ENCODE measurements at regions not wholly inside any gene's neighbourhood (a gene's known extent, or its start where the extent isn't known, plus 50 kb on each side); places are given as distances from the start of the nearest gene placed in this dataset.

DNA sequence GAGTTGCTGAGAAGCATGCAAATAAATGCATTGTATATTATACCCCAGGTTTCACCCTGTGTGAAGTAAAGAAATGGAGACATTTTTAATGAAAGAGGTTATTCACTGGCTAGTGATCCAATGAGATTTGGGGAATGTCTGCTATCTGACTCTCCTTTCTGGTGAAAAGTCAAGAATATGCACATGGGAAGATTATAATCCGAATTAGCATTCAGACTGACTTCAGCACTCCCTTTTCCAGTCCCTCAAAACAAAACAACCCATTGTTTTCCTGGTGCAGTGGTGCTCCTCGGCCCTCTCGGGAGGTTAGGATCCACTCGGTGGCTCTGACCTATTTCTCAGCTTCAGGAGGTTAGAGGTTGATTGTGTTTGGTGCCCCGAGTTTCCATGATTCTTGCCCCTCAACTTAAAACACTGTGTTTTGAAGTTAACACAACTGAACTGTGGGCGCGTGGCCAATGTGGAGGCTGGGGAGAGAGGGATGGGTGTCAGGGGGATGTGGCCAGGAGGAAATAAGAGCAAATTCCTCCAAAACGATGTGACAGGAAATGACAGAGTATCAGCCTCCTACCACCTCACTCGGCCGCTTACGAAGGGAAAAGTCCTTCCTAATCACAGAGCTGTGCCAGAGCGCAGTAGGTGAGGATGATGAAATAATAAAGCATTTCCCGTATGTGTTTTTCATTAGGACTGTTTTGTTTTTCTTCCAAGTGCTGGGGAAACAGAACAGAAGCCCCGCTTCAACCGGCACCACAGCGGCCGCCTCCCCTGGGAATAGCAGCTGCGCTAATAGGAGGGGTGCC lies 440.1 kb downstream of the MTX2 start:
- Mint-ChIP-seq H3K4me1 (no peaks in the 10 kb centered on the region), H3K36me3 (no peaks in the 10 kb centered on the region), H3K27ac (peak overlapping the region in 1 of 6 donors; percentile 35)

DNA sequence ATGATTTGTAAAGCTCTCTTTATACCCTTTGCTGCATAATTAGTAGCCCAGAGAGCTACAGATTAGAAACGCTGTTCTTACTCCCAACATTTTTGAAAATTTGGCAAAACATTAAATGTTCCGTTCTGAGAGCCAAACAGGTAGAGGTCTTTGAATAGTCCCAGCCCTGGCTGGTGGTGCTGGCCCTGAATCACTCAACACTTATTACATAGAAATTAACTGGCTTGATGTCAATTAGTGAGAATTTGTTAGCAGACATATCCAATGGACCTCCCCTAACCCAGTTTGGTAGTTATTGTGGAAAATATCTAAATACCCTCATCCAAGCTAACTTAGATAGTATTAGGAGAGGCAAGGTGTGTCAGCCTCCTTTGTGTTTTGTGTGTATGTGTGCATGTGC lies 440.7 kb downstream of the MTX2 start:
- Mint-ChIP-seq H3K4me1 (no peaks in the 10 kb centered on the region), H3K27me3 (peaks cover 18 to 27% (median 21%) of the 10 kb centered on the region in 3 donors), H3K4me3 (no peak overlapping the region), H3K27ac (no peak overlapping the region), H3K9me3 (peaks cover 0 to 3% (median 0%) of the 10 kb centered on the region in 7 donors), H3K36me3 (no peaks in the 10 kb centered on the region)
- no peak for DNase-seq
- no peak for ATAC-seq (ENCODE audit: low read depth in 2 of 2)

More for the DNA sequence above, 440.1 kb downstream of the MTX2 start:
- DNase-seq (no peak), ATAC-seq (ENCODE audit: low read depth in 2 of 2) (no peak)
- H3K4me3 Mint-ChIP-seq = no peak overlapping the region
- H3K27me3 Mint-ChIP-seq = peaks cover 18 to 26% (median 18%) of the 10 kb centered on the region in 3 donors
- peaks cover 0 to 3% (median 0%) of the 10 kb centered on the region in 7 donors for H3K9me3 Mint-ChIP-seq

DNA sequence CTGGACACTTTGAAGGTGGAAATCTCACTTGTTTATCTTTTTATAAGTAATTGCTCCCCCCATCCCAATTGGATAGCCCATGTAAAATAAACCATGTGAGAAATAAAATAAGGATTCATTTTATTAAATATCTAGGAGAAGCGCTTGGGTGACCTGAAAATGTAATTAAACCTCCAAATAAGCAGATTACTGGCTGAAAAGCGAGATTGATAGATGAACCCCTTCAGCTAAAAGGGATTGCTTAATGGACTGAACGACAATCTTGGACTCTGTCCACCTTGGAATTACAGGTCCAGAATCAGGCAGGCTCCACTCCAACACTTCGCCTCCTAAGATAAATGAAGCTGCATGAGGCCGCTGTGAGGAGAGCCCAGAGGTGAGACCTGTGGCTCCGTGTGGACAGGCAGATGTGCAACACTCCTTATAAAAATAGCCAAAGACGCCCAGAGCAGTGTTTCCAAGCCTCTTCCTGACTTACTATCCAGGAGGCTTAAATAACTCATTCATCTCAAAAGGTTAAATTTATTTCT lies 441.5 kb downstream of the MTX2 start:
- Mint-ChIP-seq H3K4me3 (no peak overlapping the region), H3K27me3 (peaks cover 18 to 27% (median 21%) of the 10 kb centered on the region in 3 donors), H3K36me3 (no peaks in the 10 kb centered on the region), H3K9me3 (peaks cover 0 to 3% (median 0%) of the 10 kb centered on the region in 7 donors), H3K27ac (no peak overlapping the region), H3K4me1 (no peaks in the 10 kb centered on the region)
- ATAC-seq (ENCODE audit: low read depth in 2 of 2) (no peak), DNase-seq (no peak)

DNA sequence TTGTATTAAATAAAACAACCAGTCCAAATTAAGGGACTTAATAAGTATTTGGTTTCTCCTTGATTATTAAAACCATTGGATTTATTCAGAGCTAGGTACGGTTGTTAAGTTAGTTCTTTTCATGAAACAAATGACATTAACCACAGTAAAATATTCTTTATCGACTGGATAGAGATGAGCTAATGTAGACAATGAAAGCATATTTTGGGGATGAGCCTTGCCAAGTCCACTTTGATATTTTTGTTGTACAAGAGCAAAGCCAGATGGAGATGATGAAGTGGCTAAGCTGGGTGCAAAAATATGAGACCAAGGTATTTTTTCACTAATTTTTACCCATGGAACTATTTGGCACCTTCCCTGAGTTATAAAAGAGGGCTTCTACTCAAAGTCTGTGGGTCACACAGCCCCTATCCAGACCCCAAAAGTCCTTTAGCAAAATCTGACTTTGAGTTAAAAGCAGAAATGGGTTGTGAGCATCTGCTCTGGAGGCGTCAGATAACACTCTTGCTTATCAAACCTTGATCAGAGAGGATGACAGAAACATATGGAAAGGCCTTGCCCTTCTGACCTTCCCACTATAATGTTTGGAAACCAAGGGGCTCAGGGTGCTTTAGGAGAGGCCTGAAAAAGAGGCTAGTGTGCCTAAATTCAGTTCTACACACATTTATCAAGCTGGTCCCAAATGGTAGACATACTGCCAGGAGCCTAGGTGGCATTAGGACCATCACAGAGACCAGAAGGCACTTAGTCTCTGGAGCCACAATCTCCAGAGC lies 456.8 kb downstream of the MTX2 start:
- peaks cover 0 to 11% (median 0%) of the 10 kb centered on the region in 7 donors for H3K9me3 Mint-ChIP-seq
- no peaks in the 10 kb centered on the region for H3K4me1 Mint-ChIP-seq
- no peaks in the 10 kb centered on the region for H3K36me3 Mint-ChIP-seq
- H3K27me3 Mint-ChIP-seq = peaks cover 0 to 8% (median 7%) of the 10 kb centered on the region in 3 donors
- no peak overlapping the region for H3K27ac Mint-ChIP-seq
- DNase-seq (no peak), ATAC-seq (ENCODE audit: low read depth in 2 of 2) (no peak)
- H3K4me3 Mint-ChIP-seq = no peak overlapping the region

DNA sequence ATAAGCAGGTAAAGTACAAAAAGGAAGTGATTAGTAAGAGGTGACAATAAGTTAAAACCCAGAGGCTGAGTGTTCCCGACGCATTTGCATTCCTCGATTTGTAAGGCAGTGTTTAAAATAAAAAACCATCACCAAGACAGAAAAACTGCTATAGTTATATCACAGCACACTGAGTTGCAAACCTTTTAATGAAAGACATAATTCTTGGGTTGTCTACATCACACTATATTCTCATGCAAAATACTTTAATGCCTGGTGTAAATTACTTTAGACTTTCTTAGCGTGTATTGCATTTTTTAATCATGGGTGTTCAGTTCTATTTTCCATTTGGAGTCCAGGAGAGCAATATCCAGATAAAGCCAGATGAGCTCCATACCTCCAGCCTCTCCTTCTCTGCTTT lies 458.5 kb downstream of the MTX2 start:
- DNase-seq (no peak), ATAC-seq (ENCODE audit: low read depth in 2 of 2) (no peak)
- no peak overlapping the region for H3K4me3 Mint-ChIP-seq
- H3K27me3 Mint-ChIP-seq = no peaks in the 10 kb centered on the region
- no peaks in the 10 kb centered on the region for H3K36me3 Mint-ChIP-seq
- peaks cover 0 to under 1% (median 0%) of the 10 kb centered on the region in 7 donors for H3K9me3 Mint-ChIP-seq
- H3K4me1 Mint-ChIP-seq = no peaks in the 10 kb centered on the region
- no peak overlapping the region for H3K27ac Mint-ChIP-seq

DNA sequence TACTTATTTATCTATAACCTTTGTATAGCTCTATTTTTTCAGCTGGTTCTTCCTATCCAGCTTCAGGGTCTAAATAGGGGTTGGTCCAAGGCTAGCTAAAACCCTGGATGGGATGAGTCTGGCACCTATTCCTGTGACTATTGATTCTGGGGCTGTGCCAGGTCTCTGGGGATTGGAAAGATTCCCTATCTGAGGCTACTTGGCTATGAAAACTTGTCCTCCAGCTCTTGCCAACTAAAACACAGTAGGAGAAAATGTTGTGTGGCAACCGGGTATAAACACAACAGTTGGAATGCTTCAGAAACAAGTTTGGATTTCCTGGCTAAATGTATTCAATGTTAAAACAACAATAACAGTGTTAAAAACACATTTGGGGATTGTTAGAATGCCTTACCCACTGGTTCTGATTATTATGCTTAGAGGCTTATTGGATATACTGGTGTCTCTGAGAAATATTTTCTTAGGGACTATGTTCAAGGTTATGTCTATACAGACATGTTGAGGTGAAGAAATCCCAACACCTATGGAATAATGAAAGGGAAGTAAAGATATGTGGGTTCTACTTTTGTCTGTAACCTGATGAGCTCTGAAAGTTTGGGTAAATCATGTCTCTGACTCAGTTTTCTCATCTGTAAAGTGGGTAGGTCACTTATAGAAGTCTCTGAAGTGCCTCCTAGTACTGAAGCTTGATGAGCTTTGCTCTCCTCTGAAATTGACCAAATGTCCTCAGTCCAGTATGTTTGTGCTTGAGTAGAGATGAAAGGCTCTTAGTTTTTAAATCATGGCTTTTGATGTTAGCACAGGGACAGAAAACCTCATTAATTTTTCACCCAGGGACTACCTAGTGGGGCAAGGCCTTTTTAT lies 460.7 kb downstream of the MTX2 start:
- Mint-ChIP-seq H3K4me3 (no peak overlapping the region), H3K27me3 (no peaks in the 10 kb centered on the region), H3K27ac (no peak overlapping the region), H3K4me1 (no peaks in the 10 kb centered on the region), H3K9me3 (no peaks in the 10 kb centered on the region), H3K36me3 (no peaks in the 10 kb centered on the region)
- ATAC-seq (ENCODE audit: low read depth in 2 of 2) (no peak), DNase-seq (no peak)

DNA sequence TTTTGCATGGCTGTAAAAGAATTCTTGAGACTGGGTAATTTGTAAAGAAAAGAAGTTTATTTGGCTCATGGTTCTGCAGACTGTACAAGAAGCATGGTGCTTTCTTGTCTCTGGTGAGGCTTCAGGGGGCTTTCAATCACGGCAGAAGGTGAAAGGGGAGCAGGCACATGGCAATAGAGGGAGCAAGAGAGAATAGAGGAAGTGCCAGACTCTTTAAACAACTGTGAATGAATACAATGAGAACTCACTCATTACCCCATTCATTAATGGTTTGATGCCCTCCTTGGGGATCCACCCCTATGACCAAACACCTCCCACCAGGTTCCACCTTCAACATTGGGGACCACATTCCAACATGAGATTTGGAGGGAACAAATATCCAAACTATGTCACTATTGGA lies 463.5 kb downstream of the MTX2 start:
- no peak overlapping the region for H3K4me3 Mint-ChIP-seq
- no peak for ATAC-seq (ENCODE audit: low read depth in 2 of 2)

DNA sequence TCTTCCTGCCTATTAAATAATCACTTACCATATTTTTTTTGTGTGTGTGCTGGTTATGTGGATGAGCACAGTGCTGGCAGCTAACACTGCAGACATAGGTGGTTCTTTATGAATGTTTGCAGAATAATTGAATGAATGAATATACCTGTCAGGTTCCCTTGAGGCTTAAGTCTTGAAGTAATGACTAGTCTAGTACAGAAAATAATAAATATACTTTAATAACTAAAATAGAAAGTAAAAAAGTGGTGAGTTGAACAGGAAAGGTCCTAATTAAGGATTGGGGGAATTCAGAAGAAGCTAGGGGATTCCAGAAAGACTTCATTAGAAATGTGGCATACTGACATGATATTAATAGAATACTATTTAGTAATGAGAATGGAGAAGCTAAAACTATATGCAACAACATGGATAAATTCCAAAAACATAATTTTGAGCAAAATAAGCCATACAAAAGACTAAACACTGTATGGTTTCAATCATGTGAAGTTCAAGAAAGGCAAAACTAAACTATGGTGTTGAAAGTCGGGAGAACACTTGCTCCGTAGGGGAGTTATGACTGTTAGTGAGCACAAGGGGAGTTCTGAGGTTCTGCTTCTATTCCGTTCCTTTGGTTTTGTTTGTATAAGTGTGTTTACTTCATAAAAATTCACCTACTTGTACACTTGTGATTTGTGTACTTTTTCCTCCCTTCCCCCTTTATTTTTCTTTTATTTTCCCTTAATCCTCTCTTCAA lies 464.6 kb downstream of the MTX2 start:
- H3K27me3 Mint-ChIP-seq = peaks cover 0 to 11% (median 0%) of the 10 kb centered on the region in 3 donors
- H3K27ac Mint-ChIP-seq = no peak overlapping the region
- H3K36me3 Mint-ChIP-seq = no peaks in the 10 kb centered on the region
- no peak overlapping the region for H3K4me3 Mint-ChIP-seq
- no peaks in the 10 kb centered on the region for H3K9me3 Mint-ChIP-seq
- no peak for DNase-seq
- ATAC-seq (ENCODE audit: low read depth in 2 of 2) = no peak
- H3K4me1 Mint-ChIP-seq = no peaks in the 10 kb centered on the region

More for the DNA sequence above, 463.5 kb downstream of the MTX2 start:
- DNase-seq = no peak
- H3K27ac Mint-ChIP-seq = no peak overlapping the region
- H3K9me3 Mint-ChIP-seq = no peaks in the 10 kb centered on the region
- no peaks in the 10 kb centered on the region for H3K4me1 Mint-ChIP-seq
- no peaks in the 10 kb centered on the region for H3K36me3 Mint-ChIP-seq
- peaks cover 0 to under 1% (median 0%) of the 10 kb centered on the region in 3 donors for H3K27me3 Mint-ChIP-seq

DNA sequence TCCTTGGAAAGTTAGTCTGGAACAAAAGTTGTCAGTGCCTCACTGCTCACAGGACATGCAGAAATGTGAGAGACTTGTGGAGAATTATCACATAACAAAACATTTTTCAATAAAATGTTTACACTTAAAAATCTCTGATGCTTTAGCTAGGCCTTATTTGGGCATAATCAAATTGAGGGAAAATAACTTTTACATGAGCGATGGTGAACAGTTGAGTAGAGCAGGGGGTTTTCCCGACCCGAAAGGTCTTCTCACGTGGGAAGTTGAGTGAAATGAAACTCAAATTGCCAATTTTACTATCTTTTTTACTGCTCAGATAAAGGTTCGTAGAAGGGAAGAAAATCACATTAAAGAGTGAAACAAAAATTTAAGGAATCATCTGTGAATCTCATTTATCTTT lies 465.6 kb downstream of the MTX2 start:
- DNase-seq (no peak), ATAC-seq (ENCODE audit: low read depth in 2 of 2) (no peak)
- no peaks in the 10 kb centered on the region for H3K4me1 Mint-ChIP-seq
- H3K4me3 Mint-ChIP-seq = no peak overlapping the region
- H3K27ac Mint-ChIP-seq = no peak overlapping the region
- no peaks in the 10 kb centered on the region for H3K9me3 Mint-ChIP-seq
- H3K27me3 Mint-ChIP-seq = peaks cover 0 to 11% (median 0%) of the 10 kb centered on the region in 3 donors
- no peaks in the 10 kb centered on the region for H3K36me3 Mint-ChIP-seq

DNA sequence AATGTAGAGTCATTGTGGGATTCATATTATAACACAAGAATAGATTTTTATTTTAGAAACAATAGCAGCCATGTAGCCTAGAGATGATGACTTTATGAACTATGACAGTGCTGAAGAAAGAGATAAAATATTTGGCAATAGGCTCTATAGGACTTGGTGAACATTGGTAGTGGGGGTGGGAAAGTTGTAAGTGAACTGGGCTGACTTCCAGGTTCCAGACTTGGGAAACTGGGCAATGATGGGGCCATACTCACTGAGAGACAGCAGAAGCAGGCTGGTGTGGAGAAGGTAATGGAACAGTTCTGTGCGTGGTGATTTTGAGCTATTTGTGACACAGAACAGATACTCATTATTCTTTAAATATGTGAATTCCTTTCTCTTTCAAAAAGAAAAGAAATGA lies 470.3 kb upstream of the HNRNPA3 start:
- no peak for ATAC-seq (ENCODE audit: low read depth in 2 of 2)
- Mint-ChIP-seq H3K4me3 (no peak overlapping the region), H3K9me3 (peaks cover 0 to 4% (median 0%) of the 10 kb centered on the region in 7 donors), H3K27ac (no peak overlapping the region), H3K4me1 (no peaks in the 10 kb centered on the region), H3K27me3 (peaks cover 0 to 25% (median 15%) of the 10 kb centered on the region in 3 donors), H3K36me3 (no peaks in the 10 kb centered on the region)
- DNase-seq = no peak

DNA sequence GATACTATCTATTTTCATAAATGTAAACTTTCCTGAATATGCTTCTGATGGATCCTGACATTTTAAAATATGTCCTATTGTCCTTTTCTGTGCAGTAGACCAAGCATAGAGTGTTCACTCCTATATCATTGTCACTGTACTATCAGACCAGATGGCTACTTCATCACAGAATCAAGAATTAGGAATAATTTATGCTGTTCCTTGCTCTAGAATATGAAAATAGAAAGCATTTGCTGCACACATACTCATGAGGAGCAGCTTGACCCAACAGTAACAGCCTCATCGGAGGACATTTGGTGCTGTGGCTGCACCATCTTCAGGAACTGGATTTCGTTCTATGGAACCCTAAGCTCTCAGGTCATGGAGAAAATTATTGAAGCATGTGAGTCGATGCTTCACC lies 468.9 kb upstream of the HNRNPA3 start:
- H3K4me3 Mint-ChIP-seq = no peak overlapping the region
- H3K4me1 Mint-ChIP-seq = no peaks in the 10 kb centered on the region
- peaks cover 0 to 19% (median 16%) of the 10 kb centered on the region in 3 donors for H3K27me3 Mint-ChIP-seq
- H3K27ac Mint-ChIP-seq = no peak overlapping the region
- peaks cover 0 to 4% (median 0%) of the 10 kb centered on the region in 7 donors for H3K9me3 Mint-ChIP-seq
- DNase-seq (no peak), ATAC-seq (ENCODE audit: low read depth in 2 of 2) (no peak)
- H3K36me3 Mint-ChIP-seq = no peaks in the 10 kb centered on the region

DNA sequence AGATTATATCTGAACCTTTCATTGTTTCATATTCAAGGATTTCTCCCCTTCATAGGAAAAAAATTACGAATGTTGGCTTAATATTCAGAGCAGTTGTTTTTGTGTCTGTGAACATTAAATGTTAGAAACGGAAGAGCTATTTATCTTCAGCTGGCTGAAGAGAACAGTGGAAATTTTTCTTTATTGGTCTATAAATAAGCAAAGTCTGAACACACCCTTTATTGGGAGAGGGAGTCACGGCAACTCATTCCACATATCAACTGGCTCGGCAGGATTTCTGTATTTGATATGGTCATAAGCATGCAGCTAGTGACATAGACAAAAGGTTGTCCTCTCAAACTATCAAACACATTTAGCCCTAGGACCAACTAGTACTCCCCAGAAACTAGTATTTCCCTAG lies 468.4 kb upstream of the HNRNPA3 start:
- Mint-ChIP-seq H3K4me3 (no peak overlapping the region), H3K27me3 (peaks cover 0 to 19% (median 14%) of the 10 kb centered on the region in 3 donors), H3K9me3 (peaks cover 0 to 4% (median 0%) of the 10 kb centered on the region in 7 donors), H3K36me3 (no peaks in the 10 kb centered on the region), H3K4me1 (no peaks in the 10 kb centered on the region), H3K27ac (no peak overlapping the region)
- DNase-seq (no peak), ATAC-seq (ENCODE audit: low read depth in 2 of 2) (no peak)
